ENCODE measurements at regions not wholly inside any gene's neighbourhood (a gene's known extent, or its start where the extent isn't known, plus 50 kb on each side); places are given as distances from the start of the nearest gene placed in this dataset.

DNA sequence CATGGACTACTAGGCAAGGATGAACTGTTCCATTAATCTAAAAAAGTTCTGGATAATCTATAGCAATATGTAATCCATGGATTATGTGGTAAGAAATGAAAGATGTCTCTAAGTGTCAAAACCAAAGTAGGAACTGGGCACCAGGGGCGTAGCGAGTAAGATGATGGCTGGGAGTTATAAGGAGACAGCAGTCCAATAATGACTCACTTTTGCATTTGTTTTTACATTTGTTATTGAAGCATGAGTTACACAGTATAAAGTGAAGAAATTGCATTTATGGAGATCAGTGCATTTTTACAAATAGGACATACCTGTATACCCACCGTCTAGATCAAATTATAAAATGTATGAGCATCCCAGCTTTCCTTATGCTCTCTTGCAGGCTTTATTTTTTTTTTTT, 878.5 kb upstream of the MAP3K7 start:
- DNase-seq (ENCODE audit: low read depth) = no peak

- DNase-seq (ENCODE audit: low read depth) = no peak
These were observed 877.8 kb upstream of the MAP3K7 start for GRCh38 chr6:91464718-91465117.

DNA sequence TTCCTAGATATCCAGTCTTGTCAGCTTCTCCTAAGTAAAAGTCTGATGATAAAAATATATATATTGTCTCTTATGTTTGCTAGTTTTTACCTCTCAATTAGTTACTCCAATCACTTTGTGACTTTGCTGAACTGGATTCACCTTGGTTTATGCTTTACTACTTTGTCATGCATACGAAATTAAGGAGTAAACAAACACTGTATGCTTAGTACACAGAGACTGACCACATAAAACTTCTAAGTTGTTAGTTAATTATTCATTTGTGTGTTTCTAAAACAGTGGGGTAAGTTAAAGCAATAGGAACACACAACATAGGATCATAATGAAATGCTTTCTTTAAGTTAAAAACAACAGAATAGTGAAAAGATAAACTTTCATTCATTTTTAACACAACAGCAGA, 877.3 kb upstream of the MAP3K7 start:
- DNase-seq (ENCODE audit: low read depth) = no peak

- no peak for DNase-seq (ENCODE audit: low read depth)
These were observed 875.4 kb upstream of the MAP3K7 start for GRCh38 chr6:91462241-91462640.

GRCh38 chr6:91453224-91453878, 866.5 kb upstream of the MAP3K7 start:
- no peak for DNase-seq (ENCODE audit: low read depth)

- DNase-seq (ENCODE audit: low read depth) = no peak
These were observed 862.7 kb upstream of the MAP3K7 start for GRCh38 chr6:91449539-91449938.

DNA sequence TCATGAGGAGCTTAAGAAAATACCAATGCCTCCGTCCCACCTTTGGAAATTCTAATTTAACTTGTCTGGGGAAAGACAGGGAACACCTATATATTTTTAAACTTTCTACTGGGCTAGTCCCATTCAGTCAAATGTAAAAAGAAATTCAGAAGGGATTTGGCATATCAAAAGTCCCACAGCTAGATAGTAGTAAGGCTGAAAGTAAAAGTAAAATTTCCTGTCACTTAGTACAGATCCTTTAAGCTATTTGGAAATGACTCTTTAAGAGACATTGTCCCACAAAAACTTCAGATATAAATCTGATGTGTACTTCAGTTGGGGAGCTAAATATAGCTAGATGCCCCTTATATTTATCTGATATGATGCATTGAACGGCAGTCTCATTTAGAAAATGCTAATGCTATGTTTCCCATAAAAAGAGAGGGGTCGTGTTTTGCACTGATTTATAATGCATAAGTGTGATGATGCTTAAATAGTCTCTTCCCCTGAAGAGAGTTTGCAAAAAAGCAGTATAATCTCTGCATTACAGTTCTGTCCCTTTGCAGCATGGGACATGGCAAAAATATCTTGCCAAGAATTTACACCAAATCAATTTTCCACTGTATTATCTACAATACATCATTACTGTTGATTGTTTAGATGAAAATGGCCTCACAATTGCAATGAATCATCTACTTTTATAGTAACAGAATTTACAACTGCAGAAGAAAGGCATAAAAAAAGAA, 860.8 kb upstream of the MAP3K7 start:
- no peak for DNase-seq (ENCODE audit: low read depth)

- DNase-seq (ENCODE audit: low read depth) = no peak
These were observed 860.2 kb upstream of the MAP3K7 start for GRCh38 chr6:91447081-91447480.

- no peak for DNase-seq (ENCODE audit: low read depth)
These were observed 856.5 kb upstream of the MAP3K7 start for GRCh38 chr6:91443405-91443804.

DNA sequence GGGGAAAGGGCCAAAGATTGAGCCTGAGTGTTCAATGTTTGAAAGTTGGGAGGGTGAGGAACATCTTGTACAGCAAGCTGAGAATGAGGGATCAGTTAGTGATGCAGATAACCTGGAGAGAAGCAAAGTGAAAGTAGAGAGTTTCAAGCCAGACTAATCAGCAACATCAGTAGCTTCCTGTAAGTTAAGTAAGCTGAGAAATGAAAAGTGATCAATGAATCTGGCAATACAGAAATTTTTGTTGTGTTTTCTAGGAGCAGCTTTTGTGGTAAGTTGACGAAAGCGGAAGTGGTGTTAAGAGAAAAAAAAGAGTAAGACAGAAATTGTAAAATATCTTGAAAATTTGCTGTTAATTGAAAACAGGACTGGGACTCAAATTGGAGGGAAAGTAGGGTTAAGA, 855.5 kb upstream of the MAP3K7 start:
- no peak for DNase-seq (ENCODE audit: low read depth)

DNA sequence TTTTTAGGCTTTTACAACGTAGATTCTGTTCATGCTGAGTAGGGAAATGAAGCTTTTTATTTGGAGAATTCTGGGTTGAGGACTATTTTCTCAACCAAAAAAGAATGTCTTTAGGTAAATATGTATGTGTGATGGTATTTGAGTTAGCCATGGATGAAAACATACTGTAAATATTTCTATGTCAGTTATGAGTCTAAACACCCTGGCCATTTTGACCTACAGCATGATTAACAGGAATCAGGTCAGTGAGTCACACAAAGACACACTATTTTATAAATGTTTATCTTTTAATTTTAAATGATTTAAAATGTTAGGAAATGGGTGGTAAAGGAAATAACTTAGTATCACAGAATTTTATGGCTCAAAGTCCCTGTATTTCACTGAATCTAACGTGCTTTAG, 851.7 kb upstream of the MAP3K7 start:
- DNase-seq (ENCODE audit: low read depth) = no peak

DNA sequence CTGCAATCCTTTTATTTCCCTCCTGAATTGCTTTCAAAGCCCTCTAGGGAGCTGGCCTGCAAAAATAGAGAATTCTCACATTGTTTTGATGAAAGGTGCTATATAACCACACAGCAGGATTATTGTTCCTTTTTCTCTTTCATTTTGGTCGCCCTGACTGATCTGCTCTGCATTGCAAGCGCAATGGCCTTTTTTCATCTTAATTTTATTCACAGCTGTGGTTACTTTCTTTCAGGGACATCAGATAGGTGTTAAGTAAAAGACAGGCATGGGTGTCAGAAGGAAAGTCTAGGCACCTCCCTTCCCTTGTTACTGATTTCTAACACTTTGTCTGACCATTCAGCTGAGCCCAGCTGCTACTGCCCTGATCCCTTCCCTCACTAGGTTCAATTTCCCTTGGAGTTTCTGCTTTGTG, 850.5 kb upstream of the MAP3K7 start:
- no peak for DNase-seq (ENCODE audit: low read depth)

DNA sequence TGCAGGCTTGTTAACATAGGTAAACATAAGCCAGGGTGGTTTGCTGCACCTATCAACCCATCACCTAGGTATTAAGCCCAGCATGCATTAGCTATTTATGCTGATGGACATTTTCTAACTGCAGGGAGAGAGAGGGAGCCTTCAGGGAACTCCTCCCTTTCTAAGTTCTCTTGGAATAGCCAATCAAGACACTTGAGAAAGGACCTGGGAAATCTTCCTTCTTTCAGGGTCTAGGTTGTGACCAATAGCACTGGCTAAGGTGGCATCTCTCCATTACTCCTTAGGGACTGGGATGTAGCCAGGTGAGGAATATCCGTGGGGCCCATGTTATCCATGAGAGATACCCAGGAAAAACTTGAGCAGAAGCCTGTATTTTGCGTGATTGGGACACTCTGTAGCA, 849.6 kb upstream of the MAP3K7 start:
- DNase-seq (ENCODE audit: low read depth) = no peak

- no peak for DNase-seq (ENCODE audit: low read depth)
These were observed 848.8 kb upstream of the MAP3K7 start for GRCh38 chr6:91435630-91436029.

DNA sequence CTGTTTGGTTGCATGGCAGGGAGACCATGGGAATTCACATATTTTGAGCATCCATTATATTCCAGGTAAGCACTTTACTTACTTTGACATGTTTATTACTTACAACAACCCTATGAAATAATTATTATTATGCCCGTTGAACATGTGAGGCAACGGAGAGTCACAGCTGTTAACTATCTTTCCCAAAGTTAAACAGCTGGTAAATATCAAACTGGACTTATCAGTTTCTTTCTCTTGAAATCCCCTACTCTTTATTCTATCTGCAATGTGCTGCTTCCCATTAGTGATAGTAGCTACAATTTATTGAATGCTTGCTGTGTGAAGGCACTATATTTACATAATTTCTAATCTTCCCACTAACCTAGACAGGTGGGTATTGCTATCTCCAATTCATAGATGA, 847.7 kb upstream of the MAP3K7 start:
- DNase-seq (ENCODE audit: low read depth) = no peak

GRCh38 chr6:91433660-91434534, 847.0 kb upstream of the MAP3K7 start:
- DNase-seq (ENCODE audit: low read depth) = no peak

- no peak for DNase-seq (ENCODE audit: low read depth)
These were observed 842.2 kb upstream of the MAP3K7 start for GRCh38 chr6:91428953-91429560.

DNA sequence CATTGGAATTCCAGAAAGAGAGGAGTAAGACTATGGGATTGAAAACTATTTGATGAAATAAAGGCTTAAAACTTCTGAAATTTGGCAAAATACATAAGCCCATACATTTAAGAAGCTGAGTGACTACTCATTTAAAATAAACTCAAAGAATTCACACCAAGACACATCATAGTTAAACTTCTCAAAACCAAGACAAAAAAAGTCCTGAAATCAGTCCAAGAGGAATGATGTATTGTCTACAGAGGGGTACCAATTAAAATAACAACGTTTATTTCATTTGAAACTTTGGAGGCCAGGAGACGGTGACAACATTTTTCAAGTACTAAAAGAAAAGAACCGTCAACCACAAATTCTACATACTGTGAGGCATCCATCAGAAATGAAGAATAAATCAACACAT, 841.4 kb upstream of the MAP3K7 start:
- DNase-seq (ENCODE audit: low read depth) = no peak

GRCh38 chr6:91420243-91420642, 833.4 kb upstream of the MAP3K7 start:
- no peak for DNase-seq (ENCODE audit: low read depth)

DNA sequence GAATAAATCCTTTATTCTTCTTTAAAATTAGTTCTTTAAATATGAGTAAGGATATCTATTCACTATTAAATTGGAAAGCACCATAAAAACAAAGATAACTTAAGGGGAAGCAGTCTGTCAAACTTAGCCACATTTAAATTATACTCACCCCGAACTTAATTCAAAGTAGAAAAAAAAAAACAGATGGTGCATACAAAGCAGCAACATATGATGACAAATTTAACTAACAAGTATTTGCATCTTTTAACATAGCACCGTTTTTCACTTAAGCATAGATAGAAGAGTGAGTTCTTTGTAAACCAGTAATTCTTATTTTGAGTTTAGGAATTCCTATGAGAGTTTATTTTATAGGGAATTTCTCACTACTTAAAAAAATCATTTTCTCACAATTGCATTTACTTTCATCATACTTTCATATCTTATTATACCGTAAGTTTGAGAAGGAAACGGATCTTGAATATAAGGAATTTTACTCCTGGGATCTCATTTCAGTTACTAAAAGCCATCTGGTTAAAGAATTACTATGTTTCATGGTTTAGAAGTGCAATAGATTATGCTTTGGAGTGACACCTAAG, 828.2 kb upstream of the MAP3K7 start:
- DNase-seq (ENCODE audit: low read depth) = no peak

DNA sequence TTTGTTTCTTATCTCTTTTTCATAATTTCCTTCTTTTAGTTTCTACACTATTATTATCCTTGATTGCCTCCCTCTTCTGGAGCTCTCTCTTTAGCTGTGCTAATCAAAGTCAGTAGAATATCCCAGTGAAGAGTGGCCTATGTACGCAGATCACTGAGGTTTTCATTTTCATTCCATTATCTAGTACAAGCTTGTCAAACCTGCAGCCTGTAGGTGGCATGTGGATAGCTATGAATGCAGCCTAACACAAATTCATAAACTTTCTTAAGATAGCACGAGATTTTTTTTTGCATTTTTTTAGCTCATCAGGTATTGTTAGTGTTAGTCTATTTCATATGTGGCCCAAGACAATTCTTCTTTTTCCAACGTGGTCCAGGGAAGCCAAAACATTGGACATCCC, 825.7 kb upstream of the MAP3K7 start:
- no peak for DNase-seq (ENCODE audit: low read depth)

GRCh38 chr6:91407706-91408105, 820.8 kb upstream of the MAP3K7 start:
- no peak for DNase-seq (ENCODE audit: low read depth)
